A673 (cell line): ENCODE measurements at regions not wholly inside any gene's neighbourhood (a gene's known extent, or its start where the extent isn't known, plus 50 kb on each side); places are given as distances from the start of the nearest gene placed in this dataset.

Experiments used
- CTCF ChIP-seq: fragments of 300-800, 200-600 bp; sonication (generic); conservative IDR thresholded peaks from 2 replicates; pipeline ENCODE4 v1.5.1; 2017; ENCODE audit warnings: low read depth, mild to moderate bottlenecking, antibody characterized with exemption, low read length, moderate library complexity, mixed read lengths
- EZH2 ChIP-seq: fragments of 200-600 bp; sonication (generic); IDR thresholded peaks from 2 replicates; pipeline ENCODE4 v1.6.1; 2017; ENCODE audit warnings: borderline replicate concordance, low read depth, mild to moderate bottlenecking, mixed read lengths, antibody characterized with exemption, low read length; ENCODE audit not compliant: poor library complexity, severe bottlenecking

GRCh38 chr13:64028551-64028950 lies 2612.9 kb upstream of the PCDH20 start:
- TF ChIP-seq CTCF: no peak
- TF ChIP-seq EZH2: no peak
